ENCODE measurements at regions not wholly inside any gene's neighbourhood (a gene's known extent, or its start where the extent isn't known, plus 50 kb on each side); places are given as distances from the start of the nearest gene placed in this dataset.
"Not testable (repeated sequence)": the region's sequence is repeated elsewhere in the genome, so short reads cannot be mapped to it uniquely, and the experiment has no call there.

- no peak for DNase-seq (ENCODE audit: low read depth)
- Histone ChIP-seq H3K4me3 (ENCODE audit: low read depth, low read length) (no peak overlapping the region), H3K27me3 (ENCODE audit: control insufficient read depth, insufficient read depth, low read length) (no peaks in the 10 kb centered on the region), H3K36me3 (ENCODE audit: control insufficient read depth, insufficient read depth, low read length) (no peaks in the 10 kb centered on the region)
- no peak for TF ChIP-seq CTCF (IDR thresholded peaks at IDR 0.05; ENCODE audit: insufficient read depth, low read length, poor library complexity, severe bottlenecking)
These were observed 179.4 kb upstream of the NUDT12 start for GRCh38 chr5:103741984-103742383.

- not testable (repeated sequence) for H3K36me3 ChIP-seq (ENCODE audit: control insufficient read depth, insufficient read depth, low read length); H3K4me3 ChIP-seq (ENCODE audit: low read depth, low read length); H3K27me3 ChIP-seq (ENCODE audit: control insufficient read depth, insufficient read depth, low read length); DNase-seq (ENCODE audit: low read depth)
These were observed 173.8 kb upstream of the NUDT12 start for GRCh38 chr5:103736343-103736742.

GRCh38 chr5:103724271-103724670 lies 161.7 kb upstream of the NUDT12 start:
- Histone ChIP-seq H3K36me3 (ENCODE audit: control insufficient read depth, insufficient read depth, low read length) (no peaks in the 10 kb centered on the region), H3K4me3 (ENCODE audit: low read depth, low read length) (no peak overlapping the region), H3K27me3 (ENCODE audit: control insufficient read depth, insufficient read depth, low read length) (no peaks in the 10 kb centered on the region)
- no peak for DNase-seq (ENCODE audit: low read depth)
- no peak for TF ChIP-seq CTCF (IDR thresholded peaks at IDR 0.05; ENCODE audit: insufficient read depth, low read length, poor library complexity, severe bottlenecking)

- Histone ChIP-seq H3K36me3 (ENCODE audit: control insufficient read depth, insufficient read depth, low read length) (no peaks in the 10 kb centered on the region), H3K4me3 (ENCODE audit: low read depth, low read length) (no peak overlapping the region), H3K27me3 (ENCODE audit: control insufficient read depth, insufficient read depth, low read length) (no peaks in the 10 kb centered on the region)
- no peak for DNase-seq (ENCODE audit: low read depth)
- no peak for TF ChIP-seq CTCF (IDR thresholded peaks at IDR 0.05; ENCODE audit: insufficient read depth, low read length, poor library complexity, severe bottlenecking)
These were observed 158.6 kb upstream of the NUDT12 start for GRCh38 chr5:103721183-103721582.

GRCh38 chr5:103718108-103718507 lies 155.5 kb upstream of the NUDT12 start:
- no peaks in the 10 kb centered on the region for H3K36me3 ChIP-seq (ENCODE audit: control insufficient read depth, insufficient read depth, low read length)
- no peak for TF ChIP-seq CTCF (IDR thresholded peaks at IDR 0.05; ENCODE audit: insufficient read depth, low read length, poor library complexity, severe bottlenecking)
- no peak overlapping the region for H3K4me3 ChIP-seq (ENCODE audit: low read depth, low read length)
- no peak for DNase-seq (ENCODE audit: low read depth)
- H3K27me3 ChIP-seq (ENCODE audit: control insufficient read depth, insufficient read depth, low read length): no peaks in the 10 kb centered on the region

- no peak overlapping the region for H3K4me3 ChIP-seq (ENCODE audit: low read depth, low read length)
- H3K27me3 ChIP-seq (ENCODE audit: control insufficient read depth, insufficient read depth, low read length): no peaks in the 10 kb centered on the region
- no peaks in the 10 kb centered on the region for H3K36me3 ChIP-seq (ENCODE audit: control insufficient read depth, insufficient read depth, low read length)
- no peak for TF ChIP-seq CTCF (IDR thresholded peaks at IDR 0.05; ENCODE audit: insufficient read depth, low read length, poor library complexity, severe bottlenecking)
- no peak for DNase-seq (ENCODE audit: low read depth)
These were observed 146.0 kb upstream of the NUDT12 start for GRCh38 chr5:103708601-103709000.
